NCI-H1092 (cell line): ENCODE measurements at regions not wholly inside any gene's neighbourhood (a gene's known extent, or its start where the extent isn't known, plus 50 kb on each side); places are given as distances from the start of the nearest gene placed in this dataset.

ENCODE experiments used
- DNase-seq: peaks from one replicate; lab custom pipeline; 2025; lab: John Stamatoyannopoulos, UW

DNA sequence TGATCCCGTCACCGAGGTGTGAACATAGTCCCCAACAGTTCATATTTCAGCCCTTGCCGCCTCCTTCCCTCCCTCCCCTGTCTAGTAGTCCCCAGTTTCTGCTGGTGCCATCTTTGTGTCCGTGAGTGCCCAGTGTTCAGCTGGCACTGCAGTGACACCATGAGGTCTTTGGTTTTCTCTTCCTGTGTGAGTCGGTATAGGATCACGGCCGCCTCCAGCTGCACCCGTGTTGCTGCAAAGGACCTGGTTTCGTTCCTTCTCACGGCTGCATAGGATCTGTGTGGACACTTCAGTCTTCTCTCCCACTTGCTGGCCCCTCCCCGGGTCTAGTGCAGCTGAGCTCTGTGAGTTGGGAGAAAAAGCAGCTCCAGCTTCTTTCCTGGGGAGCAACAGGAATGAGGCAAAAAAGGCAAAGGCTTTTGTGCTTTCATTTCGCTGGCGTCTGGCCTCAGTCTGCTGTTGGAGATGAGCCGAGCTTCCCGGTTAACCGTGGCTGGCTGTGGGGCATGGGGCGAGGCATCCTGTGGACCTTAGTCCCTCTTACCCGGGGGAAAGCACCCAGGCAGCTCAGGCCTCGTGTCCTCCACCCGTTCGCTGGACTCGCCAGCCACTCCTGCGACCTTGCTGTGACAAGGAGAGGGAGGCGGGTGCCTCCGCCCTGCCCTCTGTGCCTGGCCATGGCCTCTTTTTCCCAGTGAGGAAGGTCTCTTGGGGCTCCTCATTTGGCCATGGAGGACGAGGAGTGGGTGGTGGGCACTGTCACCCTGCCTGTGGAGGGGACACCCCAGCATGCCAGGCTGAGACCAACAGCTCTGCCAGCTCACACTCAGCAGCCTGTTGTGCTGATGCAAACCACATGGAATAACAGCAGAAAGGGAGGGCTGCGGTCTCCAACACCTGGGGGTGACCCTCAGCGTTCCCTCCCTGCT is 196.5 kb downstream of the TEX29 start:
- peak; percentile 59 for DNase-seq

DNA sequence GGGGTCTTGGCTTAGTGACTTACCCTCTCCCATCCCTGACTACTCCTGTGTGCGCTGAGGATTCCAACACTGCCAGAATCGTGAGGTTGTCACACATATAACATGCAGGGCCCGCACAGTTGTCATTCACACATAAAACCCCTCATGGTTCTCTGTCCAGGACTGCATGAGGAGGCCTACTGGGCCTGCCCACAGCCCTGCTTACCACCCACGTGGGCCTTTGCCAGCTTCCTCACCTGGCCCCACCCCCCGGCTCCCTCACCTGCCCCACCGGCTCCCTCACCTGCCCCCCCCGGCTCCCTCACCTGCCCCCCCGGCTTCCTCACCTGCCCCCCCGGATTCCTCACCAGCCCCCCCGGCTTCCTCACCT is 197.2 kb downstream of the TEX29 start:
- no peak for DNase-seq

- DNase-seq = peak; percentile 26
These were observed 197.8 kb downstream of the TEX29 start for GRCh38 chr13:111518161-111518792.

DNA sequence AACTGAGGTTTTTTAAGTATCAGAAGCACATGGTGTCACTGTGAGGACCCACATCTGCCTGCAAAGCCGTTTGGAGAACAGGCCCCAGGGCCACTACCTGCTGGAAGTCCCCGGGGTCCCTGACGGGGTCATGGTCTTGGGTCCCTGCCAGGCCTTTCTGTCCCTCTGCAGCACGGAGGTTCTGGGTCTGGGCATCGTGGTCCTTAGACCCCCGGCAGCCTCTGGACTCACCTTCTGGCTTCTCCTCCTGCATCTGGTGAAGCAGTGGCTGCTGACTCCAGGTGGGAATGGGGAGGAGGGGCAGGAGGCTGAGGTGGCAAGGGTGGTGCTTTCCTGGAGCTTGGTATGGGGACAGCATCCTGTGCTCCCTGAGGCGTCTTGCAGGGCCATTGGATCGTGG is 198.6 kb downstream of the TEX29 start:
- DNase-seq = no peak

- no peak for DNase-seq
These were observed 199.2 kb downstream of the TEX29 start for GRCh38 chr13:111519490-111520170.

DNA sequence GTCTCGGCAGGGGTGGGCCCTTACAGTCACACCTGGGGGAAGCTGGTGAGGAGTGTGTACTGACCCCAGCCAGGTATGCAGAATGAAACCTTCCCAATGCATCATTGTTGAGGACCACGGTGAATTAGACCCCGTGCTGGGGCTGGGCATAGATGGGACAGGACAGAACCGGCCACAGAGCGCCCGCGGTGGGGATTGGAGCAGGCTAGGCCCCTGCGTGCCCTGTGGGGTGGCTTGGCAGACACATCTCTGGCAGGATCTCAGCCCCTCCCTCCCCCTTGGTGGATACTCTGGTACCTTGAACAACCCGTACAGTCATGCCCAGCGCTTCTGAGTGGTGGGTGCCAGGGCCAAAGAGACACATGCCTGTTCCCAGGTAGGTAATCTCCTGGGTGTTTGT is 200.6 kb downstream of the TEX29 start:
- no peak for DNase-seq

GRCh38 chr13:111521691-111522229 is 201.3 kb downstream of the TEX29 start:
- no peak for DNase-seq

GRCh38 chr13:111525320-111526118 is 205.1 kb downstream of the TEX29 start:
- DNase-seq = no peak

- no peak for DNase-seq
These were observed 206.5 kb downstream of the TEX29 start for GRCh38 chr13:111526922-111527321.

DNA sequence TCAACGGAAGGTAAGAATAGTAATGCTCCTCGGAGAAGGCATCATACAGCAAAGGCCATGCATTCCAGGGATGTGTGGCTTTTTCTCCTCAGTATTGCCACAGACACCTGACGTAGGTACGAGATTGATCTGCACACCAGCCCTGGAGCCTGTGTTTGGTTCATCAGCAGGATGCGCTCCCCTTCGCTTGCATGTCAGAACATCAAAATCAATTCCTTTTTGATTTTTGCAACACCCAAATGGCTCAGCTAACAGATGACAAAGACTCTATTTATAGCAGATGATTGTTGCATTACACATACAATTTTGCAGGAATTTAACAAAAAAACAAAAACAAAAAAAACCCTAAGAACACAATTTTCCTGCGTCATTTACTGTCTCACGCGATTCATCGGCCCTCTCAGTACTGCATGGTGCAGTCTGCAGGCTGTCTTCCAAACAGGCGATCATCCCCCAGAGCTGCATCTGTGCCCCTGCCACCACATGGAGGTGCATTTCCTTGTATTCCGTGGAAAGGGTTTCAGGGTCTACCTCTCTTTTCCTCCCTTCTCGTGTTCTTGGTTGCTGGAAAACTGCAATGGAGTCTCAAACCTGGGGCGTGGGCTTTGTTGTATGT is 207.3 kb downstream of the TEX29 start:
- DNase-seq = no peak

DNA sequence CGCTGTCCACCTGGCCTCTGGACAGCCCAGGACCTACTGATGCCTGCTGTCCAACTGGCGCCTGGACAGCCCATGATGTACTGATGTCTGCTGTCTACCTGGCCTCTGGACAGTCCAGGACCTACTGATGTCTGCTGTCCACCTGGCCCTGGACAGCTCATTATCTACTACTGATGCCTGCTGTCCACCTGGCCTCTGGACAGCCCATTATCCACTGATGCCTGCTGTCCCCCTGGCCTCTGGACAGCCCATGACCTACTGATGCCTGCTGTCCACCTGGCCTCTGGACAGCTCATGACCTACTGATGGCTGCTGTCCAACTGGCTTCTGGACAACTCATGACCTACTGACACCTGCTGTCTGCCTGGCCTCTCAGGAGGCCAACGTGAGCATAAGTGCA is 208.1 kb downstream of the TEX29 start:
- no peak for DNase-seq

- no peak for DNase-seq
These were observed 209.9 kb downstream of the TEX29 start for GRCh38 chr13:111530137-111530870.

GRCh38 chr13:111531505-111531904 is 211.1 kb downstream of the TEX29 start:
- DNase-seq = peak; percentile 46

DNA sequence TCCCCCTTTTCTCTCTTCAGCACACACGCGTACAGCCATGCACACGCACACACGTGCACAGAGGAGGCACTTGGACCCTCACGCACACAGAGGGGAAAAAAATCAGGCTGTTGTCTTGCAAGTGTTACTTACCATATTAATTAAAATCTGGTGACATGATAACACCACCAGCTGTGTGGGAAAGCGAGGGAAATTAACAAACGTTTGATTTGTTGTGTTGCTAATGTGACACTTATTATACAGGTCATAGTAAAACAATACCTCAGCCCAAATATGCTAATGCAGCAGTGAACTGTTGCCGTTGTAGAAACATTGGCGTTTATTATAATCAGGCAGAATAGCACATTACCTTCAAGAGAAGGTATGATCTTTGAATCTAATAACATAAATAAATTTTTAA is 211.7 kb downstream of the TEX29 start:
- DNase-seq = no peak

- peak; percentile 77 for DNase-seq
These were observed 213.7 kb downstream of the TEX29 start for GRCh38 chr13:111533900-111534683.

DNA sequence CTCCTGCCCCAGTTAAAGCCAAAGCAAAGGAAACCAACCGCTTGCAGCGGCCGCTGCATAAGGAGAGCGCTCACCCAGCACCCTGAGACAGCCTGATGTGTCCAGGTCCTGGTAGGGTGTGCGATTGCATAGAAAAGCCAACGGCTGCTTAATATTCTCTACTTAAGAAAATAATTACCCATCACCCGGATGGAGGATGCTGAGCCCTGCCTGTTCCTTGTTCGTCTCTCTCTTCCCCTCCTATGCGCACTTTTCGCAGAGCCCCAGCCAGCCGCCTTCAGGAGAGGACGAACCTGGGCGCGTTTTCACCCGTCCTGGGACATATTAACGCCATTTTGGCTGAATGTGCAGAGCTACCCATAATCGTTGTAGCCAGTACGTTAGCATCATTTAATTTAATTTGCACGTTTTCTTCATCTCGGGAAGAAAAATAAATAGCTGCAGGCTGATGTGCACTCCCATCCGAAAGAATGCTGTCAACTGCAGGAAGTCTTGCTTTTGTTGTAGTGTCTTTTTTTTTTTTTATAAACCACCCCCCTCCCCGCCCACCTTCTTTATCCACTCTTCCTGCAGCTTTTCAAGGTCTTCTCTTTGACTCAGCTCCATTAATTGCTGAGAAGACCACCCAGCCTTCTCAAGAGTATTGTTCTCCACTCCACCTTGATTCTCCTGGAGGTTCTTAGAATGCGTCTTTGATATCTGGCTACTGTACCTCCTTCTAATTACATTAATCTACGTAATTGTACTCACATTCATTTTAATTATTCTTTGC is 214.5 kb downstream of the TEX29 start:
- no peak for DNase-seq

GRCh38 chr13:111535523-111535811 is 215.0 kb downstream of the TEX29 start:
- no peak for DNase-seq

- DNase-seq = no peak
These were observed 215.7 kb downstream of the TEX29 start for GRCh38 chr13:111536075-111536642.
